ENCODE measurements at regions not wholly inside any gene's neighbourhood (a gene's known extent, or its start where the extent isn't known, plus 50 kb on each side); places are given as distances from the start of the nearest gene placed in this dataset.

DNA sequence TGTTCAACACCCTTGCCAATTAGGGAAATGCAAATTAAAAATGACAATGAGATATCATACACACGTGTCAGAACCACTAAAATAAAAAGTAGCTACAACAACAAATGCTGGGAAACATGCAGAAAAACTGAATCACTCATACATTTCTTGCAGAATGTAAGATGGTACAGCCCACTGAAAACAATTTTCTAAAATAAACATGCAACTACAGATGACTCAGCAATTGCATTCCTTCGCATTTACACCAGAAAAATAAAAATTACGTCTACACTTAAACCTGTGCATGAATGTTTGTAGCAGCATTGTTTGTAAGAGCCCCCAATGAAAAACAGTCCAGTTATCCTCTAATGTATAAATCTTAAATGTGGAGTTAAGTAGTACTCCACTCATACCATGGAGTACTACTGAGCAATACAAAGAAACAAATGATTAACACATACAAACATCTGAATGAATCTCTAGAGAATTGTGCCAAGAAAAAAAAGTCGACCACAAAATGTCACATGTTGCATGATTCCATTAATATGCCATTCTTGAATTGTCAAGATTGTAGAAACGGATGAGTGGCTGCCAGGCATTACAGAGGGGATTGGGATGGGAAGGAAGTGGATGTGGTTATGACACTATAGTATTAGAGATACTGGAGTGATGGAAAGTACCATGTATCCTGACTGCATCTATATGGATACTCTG lies 134.6 kb upstream of the NPSR1 start:
- H3K4me1 Mint-ChIP-seq (ENCODE audit: unreplicated experiment): no peaks in the 10 kb centered on the region
- H3K27me3 Mint-ChIP-seq (ENCODE audit: unreplicated experiment): peaks cover 3% of the 10 kb centered on the region
- no peak for DNase-seq (ENCODE audit: low spot score)
- H3K4me3 Mint-ChIP-seq (ENCODE audit: unreplicated experiment): no peak overlapping the region
- TF ChIP-seq CTCF (IDR thresholded peaks at IDR 0.05; ENCODE audit: unreplicated experiment): no peak
- no peak overlapping the region for H3K27ac Mint-ChIP-seq (ENCODE audit: unreplicated experiment)
- no peaks in the 10 kb centered on the region for H3K9me3 Mint-ChIP-seq (ENCODE audit: unreplicated experiment)
- no peaks in the 10 kb centered on the region for H3K36me3 Mint-ChIP-seq (ENCODE audit: low read depth, unreplicated experiment)

DNA sequence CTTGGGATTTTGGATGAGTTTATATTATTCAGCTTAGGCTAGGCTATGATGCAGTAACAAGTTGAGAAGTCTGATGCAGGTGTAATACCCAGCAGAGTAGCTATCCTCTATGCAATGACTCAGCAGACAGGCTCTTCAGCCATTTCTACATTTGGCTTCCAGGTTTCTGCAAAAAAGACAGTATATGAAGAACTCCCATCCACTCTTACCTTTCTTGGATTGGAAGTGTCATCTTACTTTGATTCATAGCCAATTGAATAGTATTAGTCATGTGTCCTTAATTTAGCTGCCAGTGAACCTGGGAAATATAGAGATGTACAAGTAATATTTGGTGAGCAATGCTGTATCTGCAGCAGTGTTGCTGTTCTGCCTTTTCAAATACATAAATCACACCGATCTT lies 127.8 kb upstream of the NPSR1 start:
- no peak for DNase-seq (ENCODE audit: low spot score)
- Mint-ChIP-seq H3K9me3 (ENCODE audit: unreplicated experiment) (no peaks in the 10 kb centered on the region), H3K36me3 (ENCODE audit: low read depth, unreplicated experiment) (no peaks in the 10 kb centered on the region), H3K27ac (ENCODE audit: unreplicated experiment) (no peak overlapping the region), H3K4me3 (ENCODE audit: unreplicated experiment) (no peak overlapping the region), H3K27me3 (ENCODE audit: unreplicated experiment) (no peaks in the 10 kb centered on the region), H3K4me1 (ENCODE audit: unreplicated experiment) (no peaks in the 10 kb centered on the region)
- TF ChIP-seq CTCF (IDR thresholded peaks at IDR 0.05; ENCODE audit: unreplicated experiment): no peak

DNA sequence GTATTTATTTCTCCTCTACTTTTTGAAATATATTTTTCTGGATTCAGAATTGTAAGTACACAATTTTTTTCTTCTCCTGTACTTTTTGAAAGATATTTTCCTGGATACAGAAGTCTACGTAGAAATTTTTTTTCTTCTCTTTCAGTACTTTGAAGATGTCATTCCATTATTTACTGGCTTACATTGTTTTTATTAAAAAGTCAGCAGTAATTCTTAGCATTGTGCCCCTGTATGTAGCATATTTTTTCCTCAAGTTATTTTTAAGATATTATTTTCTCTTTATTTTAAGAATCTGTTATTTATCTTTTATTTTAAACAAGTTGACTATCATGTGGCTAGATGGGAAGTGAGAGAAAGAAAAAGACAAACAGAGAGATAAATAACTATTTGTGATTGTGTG lies 119.0 kb upstream of the NPSR1 start:
- H3K4me3 Mint-ChIP-seq (ENCODE audit: unreplicated experiment): no peak overlapping the region
- H3K27ac Mint-ChIP-seq (ENCODE audit: unreplicated experiment): no peak overlapping the region
- no peaks in the 10 kb centered on the region for H3K36me3 Mint-ChIP-seq (ENCODE audit: low read depth, unreplicated experiment)
- no peak for DNase-seq (ENCODE audit: low spot score)
- H3K9me3 Mint-ChIP-seq (ENCODE audit: unreplicated experiment): no peaks in the 10 kb centered on the region
- no peak for TF ChIP-seq CTCF (IDR thresholded peaks at IDR 0.05; ENCODE audit: unreplicated experiment)
- H3K4me1 Mint-ChIP-seq (ENCODE audit: unreplicated experiment): no peaks in the 10 kb centered on the region
- peaks cover 2% of the 10 kb centered on the region for H3K27me3 Mint-ChIP-seq (ENCODE audit: unreplicated experiment)

DNA sequence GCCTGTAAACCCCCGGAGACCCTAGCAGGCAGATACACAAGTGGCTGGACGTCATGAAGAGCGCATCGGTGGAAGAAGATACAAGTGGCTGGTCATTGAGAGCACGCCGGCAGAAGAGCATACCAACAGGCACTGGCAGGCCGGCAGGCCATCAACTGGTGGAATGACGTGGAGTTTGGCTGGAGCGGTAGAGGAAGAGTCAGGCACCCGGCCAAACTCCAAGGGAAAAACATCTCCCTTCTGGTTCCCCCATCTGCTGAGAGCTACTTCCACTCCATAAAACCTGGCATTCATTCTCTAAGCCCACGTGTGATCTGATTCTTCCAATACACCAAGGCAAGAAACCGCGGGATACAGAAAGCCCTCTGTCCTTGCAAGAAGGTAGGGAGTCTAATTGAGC lies 113.4 kb upstream of the NPSR1 start:
- Mint-ChIP-seq H3K27me3 (ENCODE audit: unreplicated experiment) (peaks cover 2% of the 10 kb centered on the region), H3K4me1 (ENCODE audit: unreplicated experiment) (no peaks in the 10 kb centered on the region), H3K27ac (ENCODE audit: unreplicated experiment) (no peak overlapping the region), H3K4me3 (ENCODE audit: unreplicated experiment) (no peak overlapping the region), H3K9me3 (ENCODE audit: unreplicated experiment) (no peaks in the 10 kb centered on the region), H3K36me3 (ENCODE audit: low read depth, unreplicated experiment) (no peaks in the 10 kb centered on the region)
- DNase-seq (ENCODE audit: low spot score): no peak
- no peak for TF ChIP-seq CTCF (IDR thresholded peaks at IDR 0.05; ENCODE audit: unreplicated experiment)

- TF ChIP-seq CTCF (IDR thresholded peaks at IDR 0.05; ENCODE audit: unreplicated experiment): no peak
- Mint-ChIP-seq H3K36me3 (ENCODE audit: low read depth, unreplicated experiment) (no peaks in the 10 kb centered on the region), H3K9me3 (ENCODE audit: unreplicated experiment) (peaks cover 4% of the 10 kb centered on the region), H3K4me3 (ENCODE audit: unreplicated experiment) (no peak overlapping the region), H3K27ac (ENCODE audit: unreplicated experiment) (no peak overlapping the region), H3K27me3 (ENCODE audit: unreplicated experiment) (peaks cover 2% of the 10 kb centered on the region), H3K4me1 (ENCODE audit: unreplicated experiment) (no peaks in the 10 kb centered on the region)
- DNase-seq (ENCODE audit: low spot score): no peak
Measured at GRCh38 chr7:34550996-34551395, 107.0 kb upstream of the NPSR1 start.

Data from endothelial cell (in vitro differentiated cells).